SU-DHL-6 (cell line): ENCODE measurements at regions not wholly inside any gene's neighbourhood (a gene's known extent, or its start where the extent isn't known, plus 50 kb on each side); places are given as distances from the start of the nearest gene placed in this dataset.

Experiments used
- H2AFZ ChIP-seq: fragments of 200-600 bp; sonication (generic); 2 replicates; pipeline ENCODE4 v1.6.1; 2014; ENCODE audit warnings: low read depth, mild to moderate bottlenecking, moderate library complexity, mixed read lengths, antibody characterized with exemption, low read length; ENCODE audit not compliant: severe bottlenecking
- H3F3A ChIP-seq: fragments of 200-600 bp; shearing (Covaris generic); 2 replicates; pipeline ENCODE4 v1.6.0; 2016; ENCODE audit warnings: antibody characterized with exemption, mild to moderate bottlenecking; ENCODE audit not compliant: insufficient read depth
- H3K27ac ChIP-seq: fragments of 200-600 bp; sonication (generic); 2 replicates; pipeline ENCODE4 v1.5.1; 2016; ENCODE audit warnings: low read depth, mild to moderate bottlenecking, low read length, moderate library complexity, mixed read lengths
- H3K27me3 ChIP-seq: fragments of 200-600 bp; sonication (generic), shearing (Covaris generic); 2 replicates; pipeline ENCODE4 v1.6.0; 2014; ENCODE audit warnings: mild to moderate bottlenecking, low read length
- H3K36me3 ChIP-seq: fragments of 200-600 bp; sonication (generic); 2 replicates; pipeline ENCODE4 v1.6.1; 2014; ENCODE audit warnings: mild to moderate bottlenecking, low read length, mixed read lengths
- H3K4me2 ChIP-seq: fragments of 300-600, 200-600 bp; shearing (Covaris generic), sonication (generic); 2 replicates; pipeline ENCODE4 v1.6.0; 2014; ENCODE audit warnings: low read length, low read depth, mild to moderate bottlenecking; ENCODE audit not compliant: poor library complexity, severe bottlenecking
- H3K4me3 ChIP-seq: fragments of 200-600 bp; sonication (generic); 2 replicates; pipeline ENCODE4 v1.5.1; 2014; ENCODE audit warnings: antibody characterized with exemption, low read length, mild to moderate bottlenecking, mixed read lengths; ENCODE audit not compliant: insufficient read depth, poor library complexity, severe bottlenecking
- H3K79me2 ChIP-seq: fragments of 200-600 bp; sonication (generic); 2 replicates; pipeline ENCODE4 v1.6.1; 2014; ENCODE audit warnings: mild to moderate bottlenecking, low read length, moderate library complexity; ENCODE audit not compliant: insufficient read depth
- H3K9ac ChIP-seq: fragments of 200-600 bp; sonication (generic); 2 replicates; pipeline ENCODE4 v1.7.0; 2014; ENCODE audit warnings: mild to moderate bottlenecking, low read length
- H3K9me2 ChIP-seq: fragments of 200-600 bp; sonication (generic); replicated peaks from 2 replicates; pipeline ENCODE4 v1.6.1; 2014; ENCODE audit warnings: low read length; ENCODE audit not compliant: insufficient read depth
- H3K9me3 ChIP-seq: fragments of 200-600 bp; sonication (generic); 2 replicates; pipeline ENCODE4 v1.6.1; 2014; ENCODE audit warnings: low read length, mixed read lengths; ENCODE audit not compliant: insufficient read depth
- H4K20me1 ChIP-seq: fragments of 200-600 bp; sonication (generic); 2 replicates; pipeline ENCODE4 v1.6.1; 2014; ENCODE audit warnings: low read depth, mild to moderate bottlenecking, antibody characterized with exemption, low read length, moderate library complexity, mixed read lengths
- EZH2phosphoT487 ChIP-seq: fragments of 200-600 bp; sonication (generic), shearing (Covaris generic); conservative IDR thresholded peaks from 2 replicates; pipeline ENCODE4 v1.6.1; 2018; ENCODE audit warnings: mild to moderate bottlenecking, antibody characterized with exemption, low read length, moderate library complexity, mixed read lengths
- TF ChIP-seq, protein P1 (sequence below): fragments of 200-600 bp; sonication (generic); IDR thresholded peaks from one replicate; pipeline ENCODE4 v1.5.1; 2017; ENCODE audit warnings: antibody characterized with exemption, mild to moderate bottlenecking, low read length, moderate library complexity; ENCODE audit not compliant: insufficient read depth, poor library complexity, severe bottlenecking

DNA sequence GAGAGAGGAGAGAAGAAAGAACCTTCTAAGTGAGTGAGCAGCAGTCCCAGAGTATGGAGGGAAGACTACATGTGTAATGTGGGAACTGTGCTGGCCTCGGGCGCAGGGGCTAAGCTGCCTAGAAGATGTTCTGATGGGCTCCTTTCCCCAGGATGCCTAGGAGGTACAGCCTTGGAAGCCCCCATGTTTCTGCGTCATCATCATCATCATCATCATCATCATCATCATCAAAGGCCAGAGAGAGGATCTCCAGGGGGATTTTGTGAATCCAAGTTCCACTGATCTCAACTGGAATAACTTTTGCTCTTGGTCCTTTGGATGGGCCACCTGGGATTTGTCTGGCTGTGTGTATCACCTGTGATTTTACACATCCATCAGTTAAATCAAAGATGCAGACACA is 86.0 kb downstream of the BUB3 start:
- Histone ChIP-seq H3K79me2 (no peaks in the 10 kb centered on the region), H3K9me3 (no peaks in the 10 kb centered on the region), H3K27ac (no peak overlapping the region), H4K20me1 (no peaks in the 10 kb centered on the region), H2AFZ (no peak overlapping the region), H3K9me2 (no peaks in the 10 kb centered on the region), H3K4me3 (no peak overlapping the region), H3K4me2 (no peak overlapping the region), H3F3A (no peaks in the 10 kb centered on the region), H3K9ac (no peak overlapping the region), H3K27me3 (no peaks in the 10 kb centered on the region), H3K36me3 (no peaks in the 10 kb centered on the region)
- TF ChIP-seq EZH2phosphoT487 = no peak
- TF ChIP-seq, protein P1, sequence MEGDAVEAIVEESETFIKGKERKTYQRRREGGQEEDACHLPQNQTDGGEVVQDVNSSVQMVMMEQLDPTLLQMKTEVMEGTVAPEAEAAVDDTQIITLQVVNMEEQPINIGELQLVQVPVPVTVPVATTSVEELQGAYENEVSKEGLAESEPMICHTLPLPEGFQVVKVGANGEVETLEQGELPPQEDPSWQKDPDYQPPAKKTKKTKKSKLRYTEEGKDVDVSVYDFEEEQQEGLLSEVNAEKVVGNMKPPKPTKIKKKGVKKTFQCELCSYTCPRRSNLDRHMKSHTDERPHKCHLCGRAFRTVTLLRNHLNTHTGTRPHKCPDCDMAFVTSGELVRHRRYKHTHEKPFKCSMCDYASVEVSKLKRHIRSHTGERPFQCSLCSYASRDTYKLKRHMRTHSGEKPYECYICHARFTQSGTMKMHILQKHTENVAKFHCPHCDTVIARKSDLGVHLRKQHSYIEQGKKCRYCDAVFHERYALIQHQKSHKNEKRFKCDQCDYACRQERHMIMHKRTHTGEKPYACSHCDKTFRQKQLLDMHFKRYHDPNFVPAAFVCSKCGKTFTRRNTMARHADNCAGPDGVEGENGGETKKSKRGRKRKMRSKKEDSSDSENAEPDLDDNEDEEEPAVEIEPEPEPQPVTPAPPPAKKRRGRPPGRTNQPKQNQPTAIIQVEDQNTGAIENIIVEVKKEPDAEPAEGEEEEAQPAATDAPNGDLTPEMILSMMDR = no peak

GRCh38 chr10:123240776-123241175 is 86.6 kb downstream of the BUB3 start:
- Histone ChIP-seq H3K27ac (no peak overlapping the region), H3K27me3 (no peaks in the 10 kb centered on the region), H3F3A (no peaks in the 10 kb centered on the region), H3K79me2 (no peaks in the 10 kb centered on the region), H3K9ac (no peak overlapping the region), H3K36me3 (no peaks in the 10 kb centered on the region), H3K4me2 (no peak overlapping the region), H3K4me3 (no peak overlapping the region), H3K9me2 (no peaks in the 10 kb centered on the region), H3K9me3 (no peaks in the 10 kb centered on the region), H2AFZ (no peak overlapping the region), H4K20me1 (no peaks in the 10 kb centered on the region)
- no peak for TF ChIP-seq EZH2phosphoT487
- TF ChIP-seq, protein P1 = no peak

GRCh38 chr10:123241391-123242141 is 87.4 kb downstream of the BUB3 start:
- no peaks in the 10 kb centered on the region for H3K36me3 ChIP-seq
- no peak overlapping the region for H3K4me3 ChIP-seq
- no peak overlapping the region for H2AFZ ChIP-seq
- H3K27me3 ChIP-seq = no peaks in the 10 kb centered on the region
- H4K20me1 ChIP-seq = no peaks in the 10 kb centered on the region
- H3K27ac ChIP-seq = no peak overlapping the region
- no peak overlapping the region for H3K9ac ChIP-seq
- H3K79me2 ChIP-seq = no peaks in the 10 kb centered on the region
- H3F3A ChIP-seq = no peaks in the 10 kb centered on the region
- TF ChIP-seq, protein P1 = no peak
- no peak for TF ChIP-seq EZH2phosphoT487
- no peak overlapping the region for H3K4me2 ChIP-seq
- no peaks in the 10 kb centered on the region for H3K9me3 ChIP-seq
- H3K9me2 ChIP-seq = no peaks in the 10 kb centered on the region
